GM12873 (cell line): ENCODE measurements at regions not wholly inside any gene's neighbourhood (a gene's known extent, or its start where the extent isn't known, plus 50 kb on each side); places are given as distances from the start of the nearest gene placed in this dataset.

Experiments used
- TF ChIP-seq, protein P1 (sequence below): IDR thresholded peaks from 2 replicates; pipeline ENCODE4 v1.5.1; 2012; ENCODE audit warnings: low read depth, mild to moderate bottlenecking, moderate library complexity, low read length, control low read depth; ENCODE audit not compliant: insufficient read depth; ENCODE audit errors: missing control alignments

GRCh38 chr1:157209514-157209913 is 71.3 kb upstream of the ETV3 start:
- TF ChIP-seq, protein P1, sequence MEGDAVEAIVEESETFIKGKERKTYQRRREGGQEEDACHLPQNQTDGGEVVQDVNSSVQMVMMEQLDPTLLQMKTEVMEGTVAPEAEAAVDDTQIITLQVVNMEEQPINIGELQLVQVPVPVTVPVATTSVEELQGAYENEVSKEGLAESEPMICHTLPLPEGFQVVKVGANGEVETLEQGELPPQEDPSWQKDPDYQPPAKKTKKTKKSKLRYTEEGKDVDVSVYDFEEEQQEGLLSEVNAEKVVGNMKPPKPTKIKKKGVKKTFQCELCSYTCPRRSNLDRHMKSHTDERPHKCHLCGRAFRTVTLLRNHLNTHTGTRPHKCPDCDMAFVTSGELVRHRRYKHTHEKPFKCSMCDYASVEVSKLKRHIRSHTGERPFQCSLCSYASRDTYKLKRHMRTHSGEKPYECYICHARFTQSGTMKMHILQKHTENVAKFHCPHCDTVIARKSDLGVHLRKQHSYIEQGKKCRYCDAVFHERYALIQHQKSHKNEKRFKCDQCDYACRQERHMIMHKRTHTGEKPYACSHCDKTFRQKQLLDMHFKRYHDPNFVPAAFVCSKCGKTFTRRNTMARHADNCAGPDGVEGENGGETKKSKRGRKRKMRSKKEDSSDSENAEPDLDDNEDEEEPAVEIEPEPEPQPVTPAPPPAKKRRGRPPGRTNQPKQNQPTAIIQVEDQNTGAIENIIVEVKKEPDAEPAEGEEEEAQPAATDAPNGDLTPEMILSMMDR = no peak

DNA sequence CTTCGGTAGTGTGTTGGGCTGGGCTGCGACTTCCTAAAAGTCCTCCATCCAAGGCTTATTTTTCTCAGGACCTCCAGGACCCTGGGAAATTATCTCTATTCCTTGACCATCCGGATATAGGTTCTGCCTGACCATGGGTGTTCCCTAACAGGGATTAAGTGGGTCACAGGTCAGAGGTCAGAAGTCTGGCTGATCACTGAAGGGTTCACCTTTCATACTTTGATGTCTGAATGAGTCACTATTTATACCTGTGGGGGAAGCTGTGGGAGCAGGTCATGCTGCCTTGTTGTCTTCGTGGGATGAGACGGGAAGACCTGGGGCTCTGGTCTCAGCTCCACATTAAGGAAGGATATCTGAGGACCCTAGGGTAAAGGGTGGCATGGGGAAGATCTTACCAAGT is 65.0 kb upstream of the ETV3 start:
- TF ChIP-seq, protein P1 = no peak

DNA sequence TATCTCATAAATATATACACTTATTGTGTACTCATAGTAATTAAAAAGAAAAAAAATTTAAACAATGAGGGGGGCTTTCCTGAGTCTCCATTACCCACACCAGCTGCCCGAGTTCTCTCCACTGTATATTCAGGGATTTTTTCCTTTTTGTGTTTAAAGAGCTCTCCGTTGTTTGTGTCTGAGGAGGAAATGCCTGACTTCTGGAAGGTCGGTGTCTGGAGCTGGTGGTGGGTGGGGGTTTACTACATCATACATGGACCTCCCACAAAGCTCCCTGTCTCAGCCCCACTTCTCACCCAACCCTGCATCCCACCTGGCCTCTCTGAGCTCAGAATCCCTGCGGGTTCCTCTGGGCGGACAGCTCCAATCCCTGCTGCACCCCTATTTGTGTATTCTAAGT is 64.1 kb upstream of the ETV3 start:
- TF ChIP-seq, protein P1 = no peak

DNA sequence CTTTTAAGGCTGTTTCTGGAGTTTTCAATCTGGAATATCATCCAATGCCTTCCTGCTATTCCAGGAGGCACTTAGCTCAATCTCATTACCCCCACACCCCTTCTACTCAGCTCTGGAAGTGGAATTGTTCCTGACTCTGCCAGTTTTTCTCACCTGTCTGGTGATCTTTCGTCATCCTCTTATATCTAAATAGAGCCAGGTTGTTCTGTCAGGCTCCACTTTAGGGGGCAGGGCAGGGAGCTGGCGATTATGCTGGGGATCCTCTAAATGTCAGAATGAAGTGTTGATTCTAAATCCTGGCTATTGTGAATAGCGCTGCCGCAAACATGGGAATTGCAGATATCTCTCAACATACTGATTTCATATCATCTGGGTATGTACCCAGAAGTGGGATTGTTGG is 63.6 kb upstream of the ETV3 start:
- TF ChIP-seq, protein P1 = no peak

DNA sequence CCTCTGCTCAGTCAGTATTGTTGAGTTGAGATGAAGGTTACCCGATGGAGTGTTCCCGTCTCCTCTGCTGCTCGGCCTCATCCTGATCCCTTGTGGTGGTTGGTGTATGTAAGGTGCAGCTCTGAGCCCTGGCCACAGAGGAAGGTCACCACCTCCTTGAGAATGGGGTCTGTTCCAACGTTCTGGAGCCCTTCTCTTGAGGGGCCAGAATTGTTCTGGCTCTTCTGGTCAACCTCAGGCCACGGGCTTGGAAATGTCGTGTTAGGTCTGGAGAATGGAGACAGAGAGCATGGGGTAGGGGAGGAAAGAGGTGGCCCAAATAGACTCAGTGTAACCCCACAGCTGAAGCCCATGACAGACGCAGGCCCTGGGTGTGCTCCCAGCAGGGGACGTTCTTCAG is 62.3 kb upstream of the ETV3 start:
- TF ChIP-seq, protein P1 = no peak

GRCh38 chr1:157199421-157199755 is 61.2 kb upstream of the ETV3 start:
- TF ChIP-seq, protein P1 = no peak

GRCh38 chr1:157198619-157199420 is 60.6 kb upstream of the ETV3 start:
- TF ChIP-seq, protein P1 = no peak
